Effector CD4-positive, alpha-beta T cell (primary cell): ENCODE measurements at regions not wholly inside any gene's neighbourhood (a gene's known extent, or its start where the extent isn't known, plus 50 kb on each side); places are given as distances from the start of the nearest gene placed in this dataset.
"Not testable (repeated sequence)": the region's sequence is repeated elsewhere in the genome, so short reads cannot be mapped to it uniquely, and the experiment has no call there.

Source experiments
- DNase-seq: peaks from one replicate; pipeline ENCODE4 v3.0.0-alpha.2; 2020

DNA sequence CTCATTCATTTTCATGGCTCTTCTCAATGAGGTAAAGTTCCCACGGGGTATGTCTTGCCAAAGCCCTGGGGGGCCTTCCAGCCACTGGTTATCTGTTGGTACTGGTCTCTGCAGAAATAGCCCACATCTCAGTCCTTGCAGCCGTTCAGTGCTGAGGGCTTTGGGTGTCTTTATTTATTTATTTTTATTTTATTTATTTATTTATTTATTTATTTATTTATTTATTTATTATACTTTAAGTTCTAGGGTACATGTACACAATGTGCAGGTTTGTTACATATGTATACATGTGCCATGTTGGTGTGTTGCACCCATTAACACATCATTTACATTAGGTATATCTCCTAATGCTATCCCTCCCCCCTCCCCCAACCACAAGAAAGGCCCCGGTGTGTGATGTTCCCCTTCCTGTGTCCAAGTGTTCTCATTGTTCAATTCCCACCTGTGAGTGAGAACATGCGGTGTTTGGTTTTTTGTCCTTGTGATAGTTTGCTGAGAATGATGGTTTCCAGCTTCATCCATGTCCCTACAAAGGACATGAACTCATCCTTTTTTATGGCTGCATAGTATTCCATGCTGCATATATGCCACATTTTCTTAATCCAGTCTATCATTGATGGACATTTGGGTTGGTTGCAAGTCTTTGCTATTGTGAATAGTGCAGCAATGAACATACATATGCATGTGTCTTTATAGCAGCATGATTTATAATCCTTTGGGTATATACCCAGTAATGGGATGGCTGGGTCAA is 308.1 kb upstream of the B3GAT1 start:
- not testable (repeated sequence) for DNase-seq

- DNase-seq = no peak
Measured at GRCh38 chr11:134719397-134719796, 307.4 kb upstream of the B3GAT1 start.

- no peak for DNase-seq
Measured at GRCh38 chr11:134716582-134716981, 304.5 kb upstream of the B3GAT1 start.

DNA sequence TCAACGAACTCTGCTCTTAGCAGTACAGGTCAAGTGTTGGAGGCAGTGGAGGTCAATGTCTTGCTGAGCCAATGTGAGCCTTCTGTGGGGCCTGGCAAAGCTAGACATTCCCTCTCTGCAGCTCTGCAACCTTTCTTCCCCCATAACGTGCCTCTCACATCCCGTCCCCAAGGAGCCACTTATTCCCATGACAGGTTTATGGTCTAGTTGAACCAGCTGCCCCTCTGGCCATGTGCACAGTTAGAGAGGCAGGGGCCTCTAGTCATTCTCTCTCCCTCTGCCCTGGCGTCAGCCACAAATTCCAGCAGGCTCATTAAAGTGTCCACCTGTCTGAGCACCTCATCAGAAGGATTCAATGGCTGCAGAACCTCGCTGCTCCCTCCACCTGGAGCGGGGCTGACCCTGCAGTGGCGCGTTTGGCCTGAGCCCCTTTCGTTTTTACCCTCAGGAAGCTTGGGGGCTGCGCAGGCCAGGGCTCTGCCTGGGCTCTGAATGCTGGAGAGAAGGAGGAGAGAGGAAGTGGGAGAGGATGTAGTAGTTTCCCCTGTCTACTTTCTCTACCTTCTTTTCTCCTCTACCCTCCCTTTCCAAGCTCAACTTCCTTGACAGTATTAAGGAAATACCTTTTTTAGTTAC is 302.1 kb upstream of the B3GAT1 start:
- DNase-seq = no peak

- DNase-seq = no peak
Measured at GRCh38 chr11:134712228-134713145, 300.4 kb upstream of the B3GAT1 start.

DNA sequence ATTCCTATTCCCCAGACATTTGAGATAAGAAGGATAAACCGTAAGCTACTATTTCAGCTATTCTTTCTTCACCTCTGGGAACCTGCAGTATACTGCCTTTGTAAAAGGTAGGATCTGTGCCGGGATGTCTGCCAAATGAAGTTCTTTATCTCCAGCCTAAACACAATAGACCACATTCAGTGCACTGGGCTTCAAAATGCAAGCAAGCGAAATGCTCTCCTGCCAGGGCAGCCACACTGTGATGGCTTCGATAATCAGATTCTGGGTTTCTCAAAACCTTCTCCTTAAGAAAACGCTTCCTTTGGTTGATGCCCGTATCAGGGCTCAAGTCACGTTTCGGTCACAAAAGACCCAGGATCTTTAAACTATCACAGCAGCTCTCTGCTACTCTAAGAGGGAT is 299.5 kb upstream of the B3GAT1 start:
- no peak for DNase-seq

DNA sequence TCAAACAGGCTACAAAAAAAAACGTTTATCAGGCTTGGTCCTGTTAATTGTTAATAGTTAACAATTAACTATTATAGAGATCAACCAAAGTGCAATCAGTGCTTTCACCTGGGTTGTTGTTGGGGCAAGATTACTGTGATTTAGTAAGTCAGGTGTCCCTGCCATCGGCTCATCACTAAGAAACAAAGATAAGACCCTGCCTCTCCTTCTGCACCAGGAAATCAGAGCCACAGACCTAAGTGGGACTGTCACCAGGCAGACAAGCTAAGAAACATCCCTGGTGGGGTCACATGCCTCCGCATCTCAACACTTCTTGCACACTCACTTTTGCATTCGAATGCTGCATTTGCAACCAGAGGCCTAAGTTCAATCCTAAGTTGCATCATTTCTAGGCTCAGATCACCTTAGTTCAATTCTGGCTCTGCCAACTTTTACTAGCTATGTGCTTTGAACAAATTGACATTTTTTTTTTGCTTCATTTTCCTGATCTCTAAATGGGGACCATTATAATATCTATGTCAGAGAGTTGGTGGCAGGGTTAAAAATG is 298.9 kb upstream of the B3GAT1 start:
- no peak for DNase-seq

DNA sequence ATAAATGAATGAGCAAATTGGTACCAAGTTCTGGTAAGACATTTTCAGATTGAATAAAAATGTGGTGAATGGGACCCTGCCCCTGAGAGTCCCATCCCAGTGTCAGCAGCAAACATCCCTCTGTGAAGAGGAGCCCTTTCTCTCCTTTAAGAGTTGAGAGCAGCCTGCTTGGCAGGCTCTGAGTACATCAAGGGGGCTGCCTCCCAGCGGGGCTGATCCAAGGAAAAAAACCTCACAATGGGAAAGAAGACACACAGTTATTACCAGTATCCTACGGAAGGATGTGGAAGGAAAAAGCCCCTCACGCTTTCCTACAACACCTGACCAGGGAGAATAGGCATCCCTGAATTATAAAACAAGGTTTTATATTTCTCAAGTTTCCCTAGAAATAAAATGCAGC is 293.8 kb upstream of the B3GAT1 start:
- DNase-seq = no peak

GRCh38 chr11:134702827-134703226 is 290.8 kb upstream of the B3GAT1 start:
- DNase-seq = no peak

DNA sequence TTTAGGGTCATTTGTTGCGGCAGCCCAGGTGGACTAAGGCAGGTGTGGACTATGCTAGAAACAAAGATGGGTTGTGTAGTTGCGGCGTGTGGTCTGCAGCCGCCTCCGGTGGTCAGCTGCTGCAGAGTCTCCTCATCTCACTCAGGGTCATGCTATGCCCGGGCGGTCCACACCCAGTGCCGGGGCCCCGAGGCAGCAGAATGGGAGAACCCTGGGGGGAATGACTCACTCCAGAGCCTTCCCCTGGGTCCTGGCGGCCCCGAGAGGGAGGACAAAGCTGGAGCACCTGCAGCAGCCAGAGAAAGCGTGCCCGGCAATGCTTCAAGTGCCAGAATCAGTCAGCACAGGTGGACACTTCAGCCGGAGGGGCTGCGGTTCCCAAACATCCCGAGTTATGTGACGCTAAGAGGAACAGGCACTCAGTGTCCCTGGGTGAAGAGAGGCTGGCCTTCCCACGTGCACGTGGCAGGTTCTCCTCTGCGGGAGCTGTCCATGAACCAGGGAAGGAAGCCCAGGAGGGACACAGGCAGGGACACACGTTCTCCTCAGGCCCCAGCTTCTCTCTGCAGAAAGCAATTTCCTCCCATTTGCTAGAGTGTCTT is 289.6 kb upstream of the B3GAT1 start:
- DNase-seq = no peak

DNA sequence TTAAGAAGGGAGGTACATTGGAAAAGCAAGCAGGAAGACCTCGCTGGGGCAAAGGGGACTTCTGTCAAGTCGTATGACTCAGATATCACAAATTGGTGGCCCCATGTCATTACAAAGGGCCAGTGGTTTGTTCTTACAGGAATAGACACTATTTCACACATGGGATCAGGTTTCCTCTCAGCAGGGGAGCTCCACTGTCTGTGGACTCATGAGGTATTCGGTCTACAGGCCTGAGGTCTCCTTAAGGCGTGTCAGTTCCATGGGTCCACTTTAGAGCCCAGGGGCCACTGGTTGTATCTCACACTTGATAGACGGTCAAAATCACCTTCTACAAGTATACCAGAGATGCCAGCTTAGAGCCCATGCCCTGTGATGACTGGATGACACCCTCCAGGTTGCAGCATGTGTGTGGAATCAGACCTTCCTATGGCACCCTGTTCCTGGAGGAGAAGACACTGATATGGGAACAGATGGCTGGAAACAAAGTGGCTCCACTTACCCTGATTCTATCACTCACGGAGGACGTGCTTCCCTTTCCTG is 288.1 kb upstream of the B3GAT1 start:
- DNase-seq = no peak

DNA sequence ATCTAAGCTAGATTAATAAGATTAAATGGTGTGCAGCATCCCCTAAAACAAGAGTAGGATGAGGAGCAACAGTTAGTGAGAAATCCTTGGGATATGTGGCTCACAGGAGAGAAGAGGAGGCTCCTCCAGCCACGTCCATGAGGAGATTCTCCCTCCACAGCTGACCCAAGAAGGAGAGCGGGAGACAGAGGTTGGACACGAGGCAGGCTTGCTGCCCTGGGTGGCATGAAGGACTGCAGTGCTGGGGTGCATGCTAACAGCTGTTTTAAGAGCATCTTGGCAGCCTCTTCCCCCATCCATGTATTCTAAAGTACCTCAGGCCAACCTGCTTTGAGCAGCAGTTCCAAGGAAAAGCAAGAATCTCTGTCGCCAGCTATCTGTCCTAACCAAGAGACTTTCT is 284.4 kb upstream of the B3GAT1 start:
- DNase-seq = no peak

GRCh38 chr11:134691985-134692384 is 279.9 kb upstream of the B3GAT1 start:
- DNase-seq = no peak

- DNase-seq = no peak
Measured at GRCh38 chr11:134691295-134691873, 279.3 kb upstream of the B3GAT1 start.

DNA sequence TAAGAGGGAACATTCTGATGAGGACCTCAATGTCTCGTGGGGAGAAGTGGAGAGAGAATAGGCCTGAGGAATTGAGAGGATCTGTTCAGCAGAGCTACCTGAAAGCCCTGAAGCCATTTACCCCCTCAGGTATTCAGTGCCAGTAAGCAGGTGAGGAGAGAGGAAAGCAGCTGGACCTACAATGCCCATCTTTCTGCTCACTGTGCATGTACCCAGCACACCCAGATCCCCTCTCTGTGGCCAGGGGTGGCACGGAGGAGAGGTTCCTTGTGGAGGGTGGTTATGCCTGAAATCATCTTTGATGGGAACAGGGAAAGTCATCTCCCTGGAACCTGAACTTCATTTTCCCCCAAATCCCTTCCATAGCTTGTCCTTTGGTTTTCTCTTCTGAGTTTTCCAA is 277.8 kb upstream of the B3GAT1 start:
- DNase-seq = no peak

DNA sequence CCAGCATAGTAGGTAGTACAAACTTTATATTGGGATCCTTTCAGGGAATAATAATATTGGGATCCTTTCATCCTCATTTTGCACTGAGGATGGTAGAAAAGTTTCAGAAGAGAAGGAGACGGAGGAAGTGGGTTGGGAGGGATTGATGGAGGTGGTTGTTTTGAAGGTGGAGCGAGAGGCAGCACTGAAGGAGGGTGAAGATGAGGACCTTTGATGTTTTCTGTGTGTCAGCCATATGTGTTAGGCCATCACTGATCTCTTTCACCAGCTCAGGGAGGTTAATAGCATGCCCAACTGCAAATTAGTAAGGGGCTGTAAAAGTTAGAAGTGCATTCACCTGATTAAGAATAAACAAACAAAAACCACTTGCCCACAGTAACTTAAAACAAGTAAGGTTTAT is 275.5 kb upstream of the B3GAT1 start:
- no peak for DNase-seq

GRCh38 chr11:134686460-134687061 is 274.5 kb upstream of the B3GAT1 start:
- no peak for DNase-seq

GRCh38 chr11:134685793-134686380 is 273.8 kb upstream of the B3GAT1 start:
- no peak for DNase-seq

DNA sequence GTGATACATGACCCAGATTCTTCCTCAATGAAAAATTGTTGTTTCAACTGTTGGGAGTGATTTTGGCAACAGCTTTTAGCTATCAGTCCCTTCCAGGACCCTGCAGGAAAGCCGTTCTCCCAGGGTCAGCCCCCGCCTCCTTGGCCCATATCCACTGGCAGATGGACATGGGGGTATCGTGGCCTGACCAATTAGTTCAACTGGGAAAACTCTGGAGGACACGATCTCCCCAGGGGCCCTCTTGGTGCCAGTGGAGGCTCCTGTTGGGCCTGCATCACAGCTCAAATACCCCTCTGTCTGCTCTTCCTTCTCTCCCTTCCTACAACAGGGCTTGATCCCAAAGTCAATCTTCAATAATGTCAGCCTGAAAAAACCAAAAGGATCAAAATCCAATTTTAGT is 272.5 kb upstream of the B3GAT1 start:
- no peak for DNase-seq

- no peak for DNase-seq
Measured at GRCh38 chr11:134683860-134684259, 271.8 kb upstream of the B3GAT1 start.

- DNase-seq = no peak
Measured at GRCh38 chr11:134682577-134682976, 270.5 kb upstream of the B3GAT1 start.
